ENCODE measurements at regions not wholly inside any gene's neighbourhood (a gene's known extent, or its start where the extent isn't known, plus 50 kb on each side); places are given as distances from the start of the nearest gene placed in this dataset.
"Not testable (repeated sequence)": the region's sequence is repeated elsewhere in the genome, so short reads cannot be mapped to it uniquely, and the experiment has no call there.

DNA sequence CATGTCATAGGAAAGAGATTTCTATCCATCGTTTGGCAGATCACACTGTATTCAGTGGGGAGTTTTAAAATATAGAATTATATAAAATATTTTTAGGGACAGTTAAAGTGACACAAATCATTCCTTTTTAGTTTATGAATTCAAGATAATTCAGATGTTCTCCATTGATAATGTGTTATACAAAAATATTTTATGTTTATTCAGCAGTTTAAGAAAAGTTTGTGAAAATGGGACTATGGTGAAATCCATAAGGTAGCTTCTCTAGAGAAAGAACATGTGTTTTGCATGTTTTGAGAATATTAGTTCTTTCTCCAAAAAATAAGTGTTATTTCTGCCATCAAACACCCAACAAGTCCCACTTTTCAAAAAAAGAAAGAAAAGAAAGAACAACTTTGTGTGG, 122.9 kb downstream of the EMB start:
- H3K4me3 ChIP-seq (ENCODE audit: low read length): no peak overlapping the region
- H3K36me3 ChIP-seq (ENCODE audit: insufficient read depth, low read length): no peaks in the 10 kb centered on the region
- H3K27ac ChIP-seq (ENCODE audit: low read length): no peak overlapping the region
- H3F3A ChIP-seq (ENCODE audit: insufficient read depth, low read length, poor library complexity, severe bottlenecking): no peaks in the 10 kb centered on the region
- H4K20me1 ChIP-seq (ENCODE audit: insufficient read depth): no peaks in the 10 kb centered on the region
- peaks cover 9% of the 10 kb centered on the region for H3K9me3 ChIP-seq (ENCODE audit: low read length)
- H3K79me2 ChIP-seq (replicated peaks; ENCODE audit: insufficient read depth, low read length): no peaks in the 10 kb centered on the region
- TF ChIP-seq RAD21 (conservative IDR thresholded peaks at IDR 0.05): no peak
- no peak for TF ChIP-seq POLR2AphosphoS5 (IDR thresholded peaks at IDR 0.05)
- no peak for TF ChIP-seq SMC3 (conservative IDR thresholded peaks at IDR 0.05; ENCODE audit: poor library complexity)
- TF ChIP-seq EP300 (conservative IDR thresholded peaks at IDR 0.05; ENCODE audit: poor library complexity, severe bottlenecking): no peak
- no peak for TF ChIP-seq MXI1 (conservative IDR thresholded peaks at IDR 0.05; ENCODE audit: poor library complexity, severe bottlenecking)
- no peak for TF ChIP-seq EZH2 (IDR thresholded peaks at IDR 0.05; ENCODE audit: borderline replicate concordance, insufficient read depth, low read length, poor library complexity, severe bottlenecking)
- no peaks in the 10 kb centered on the region for H3K9me2 ChIP-seq (ENCODE audit: insufficient read depth, low read length)
- H2AFZ ChIP-seq (ENCODE audit: low read depth, low read length): no peak overlapping the region
- H3K4me2 ChIP-seq (ENCODE audit: low read length): no peak overlapping the region
- H3K9ac ChIP-seq (ENCODE audit: low read length): no peak overlapping the region
- H3K27me3 ChIP-seq (ENCODE audit: insufficient read depth, low read depth, low read length): no peaks in the 10 kb centered on the region

DNA sequence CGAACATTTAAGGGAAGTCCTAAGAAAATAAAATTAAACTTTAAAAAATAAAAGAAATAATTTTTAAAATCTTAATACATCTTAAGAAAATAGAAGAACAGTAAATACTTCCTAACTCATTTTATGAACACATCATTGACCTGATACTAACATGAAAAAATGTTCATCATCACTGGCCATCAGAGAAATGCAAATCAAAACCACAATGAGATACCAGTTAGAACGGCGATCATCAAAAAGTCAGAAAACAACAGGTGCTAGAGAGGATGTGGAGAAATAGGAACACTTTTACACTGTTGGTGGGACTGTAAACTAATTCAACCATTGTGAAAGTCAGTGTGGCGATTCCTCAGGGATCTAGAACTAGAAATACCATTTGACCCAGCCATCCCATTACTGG, 134.6 kb downstream of the EMB start:
- H3K27ac ChIP-seq (ENCODE audit: low read length); H3F3A ChIP-seq (ENCODE audit: insufficient read depth, low read length, poor library complexity, severe bottlenecking); H3K27me3 ChIP-seq (ENCODE audit: insufficient read depth, low read depth, low read length); H3K36me3 ChIP-seq (ENCODE audit: insufficient read depth, low read length); H3K4me2 ChIP-seq (ENCODE audit: low read length); H3K9me2 ChIP-seq (ENCODE audit: insufficient read depth, low read length); H3K9ac ChIP-seq (ENCODE audit: low read length); H4K20me1 ChIP-seq (ENCODE audit: insufficient read depth); H2AFZ ChIP-seq (ENCODE audit: low read depth, low read length); H3K79me2 ChIP-seq (replicated peaks; ENCODE audit: insufficient read depth, low read length); H3K4me3 ChIP-seq (ENCODE audit: low read length); H3K9me3 ChIP-seq (ENCODE audit: low read length): not testable (repeated sequence)

DNA sequence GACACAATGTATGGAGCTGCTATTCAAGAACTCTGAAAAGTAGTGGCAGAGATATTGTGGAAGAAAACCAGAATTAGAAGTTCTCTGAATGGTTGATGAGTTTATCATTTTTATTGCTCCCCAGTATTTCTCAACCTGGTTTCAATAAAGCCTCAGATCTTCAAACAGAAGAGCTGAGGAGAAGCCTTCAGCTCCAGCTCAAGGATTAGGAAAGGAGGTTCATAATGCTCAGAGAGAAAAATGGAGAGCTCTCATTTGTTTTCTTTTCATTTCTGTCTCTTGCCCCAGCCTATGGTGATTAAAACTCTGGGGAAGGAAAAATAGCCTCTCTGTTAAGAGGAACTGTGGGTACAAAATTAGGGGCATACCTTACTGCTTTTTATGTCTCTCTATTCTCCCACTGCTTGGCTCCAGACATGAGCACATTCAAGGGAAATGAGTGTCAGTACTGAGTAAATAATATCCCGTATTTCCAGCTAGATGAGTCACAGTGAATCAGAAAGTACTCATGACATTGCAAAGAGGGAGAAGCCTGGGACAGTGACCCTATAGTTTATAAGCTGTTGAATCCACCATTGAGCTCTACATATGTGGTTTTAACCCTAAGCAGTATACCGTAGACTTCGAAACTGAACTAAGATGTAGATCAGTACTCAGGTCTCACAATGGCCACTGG, 138.1 kb downstream of the EMB start:
- no peak overlapping the region for H3K27ac ChIP-seq (ENCODE audit: low read length)
- H3K27me3 ChIP-seq (ENCODE audit: insufficient read depth, low read depth, low read length): no peaks in the 10 kb centered on the region
- H3F3A ChIP-seq (ENCODE audit: insufficient read depth, low read length, poor library complexity, severe bottlenecking): no peaks in the 10 kb centered on the region
- no peak overlapping the region for H2AFZ ChIP-seq (ENCODE audit: low read depth, low read length)
- H3K79me2 ChIP-seq (replicated peaks; ENCODE audit: insufficient read depth, low read length): no peaks in the 10 kb centered on the region
- no peaks in the 10 kb centered on the region for H3K9me2 ChIP-seq (ENCODE audit: insufficient read depth, low read length)
- TF ChIP-seq EZH2 (IDR thresholded peaks at IDR 0.05; ENCODE audit: borderline replicate concordance, insufficient read depth, low read length, poor library complexity, severe bottlenecking) (no peak), POLR2AphosphoS5 (IDR thresholded peaks at IDR 0.05) (no peak), EP300 (conservative IDR thresholded peaks at IDR 0.05; ENCODE audit: poor library complexity, severe bottlenecking) (no peak), SMC3 (conservative IDR thresholded peaks at IDR 0.05; ENCODE audit: poor library complexity) (no peak)
- TF ChIP-seq, protein P1, sequence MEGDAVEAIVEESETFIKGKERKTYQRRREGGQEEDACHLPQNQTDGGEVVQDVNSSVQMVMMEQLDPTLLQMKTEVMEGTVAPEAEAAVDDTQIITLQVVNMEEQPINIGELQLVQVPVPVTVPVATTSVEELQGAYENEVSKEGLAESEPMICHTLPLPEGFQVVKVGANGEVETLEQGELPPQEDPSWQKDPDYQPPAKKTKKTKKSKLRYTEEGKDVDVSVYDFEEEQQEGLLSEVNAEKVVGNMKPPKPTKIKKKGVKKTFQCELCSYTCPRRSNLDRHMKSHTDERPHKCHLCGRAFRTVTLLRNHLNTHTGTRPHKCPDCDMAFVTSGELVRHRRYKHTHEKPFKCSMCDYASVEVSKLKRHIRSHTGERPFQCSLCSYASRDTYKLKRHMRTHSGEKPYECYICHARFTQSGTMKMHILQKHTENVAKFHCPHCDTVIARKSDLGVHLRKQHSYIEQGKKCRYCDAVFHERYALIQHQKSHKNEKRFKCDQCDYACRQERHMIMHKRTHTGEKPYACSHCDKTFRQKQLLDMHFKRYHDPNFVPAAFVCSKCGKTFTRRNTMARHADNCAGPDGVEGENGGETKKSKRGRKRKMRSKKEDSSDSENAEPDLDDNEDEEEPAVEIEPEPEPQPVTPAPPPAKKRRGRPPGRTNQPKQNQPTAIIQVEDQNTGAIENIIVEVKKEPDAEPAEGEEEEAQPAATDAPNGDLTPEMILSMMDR (IDR thresholded peaks at IDR 0.05; ENCODE audit: poor library complexity, severe bottlenecking): no peak
- TF ChIP-seq, protein P2, sequence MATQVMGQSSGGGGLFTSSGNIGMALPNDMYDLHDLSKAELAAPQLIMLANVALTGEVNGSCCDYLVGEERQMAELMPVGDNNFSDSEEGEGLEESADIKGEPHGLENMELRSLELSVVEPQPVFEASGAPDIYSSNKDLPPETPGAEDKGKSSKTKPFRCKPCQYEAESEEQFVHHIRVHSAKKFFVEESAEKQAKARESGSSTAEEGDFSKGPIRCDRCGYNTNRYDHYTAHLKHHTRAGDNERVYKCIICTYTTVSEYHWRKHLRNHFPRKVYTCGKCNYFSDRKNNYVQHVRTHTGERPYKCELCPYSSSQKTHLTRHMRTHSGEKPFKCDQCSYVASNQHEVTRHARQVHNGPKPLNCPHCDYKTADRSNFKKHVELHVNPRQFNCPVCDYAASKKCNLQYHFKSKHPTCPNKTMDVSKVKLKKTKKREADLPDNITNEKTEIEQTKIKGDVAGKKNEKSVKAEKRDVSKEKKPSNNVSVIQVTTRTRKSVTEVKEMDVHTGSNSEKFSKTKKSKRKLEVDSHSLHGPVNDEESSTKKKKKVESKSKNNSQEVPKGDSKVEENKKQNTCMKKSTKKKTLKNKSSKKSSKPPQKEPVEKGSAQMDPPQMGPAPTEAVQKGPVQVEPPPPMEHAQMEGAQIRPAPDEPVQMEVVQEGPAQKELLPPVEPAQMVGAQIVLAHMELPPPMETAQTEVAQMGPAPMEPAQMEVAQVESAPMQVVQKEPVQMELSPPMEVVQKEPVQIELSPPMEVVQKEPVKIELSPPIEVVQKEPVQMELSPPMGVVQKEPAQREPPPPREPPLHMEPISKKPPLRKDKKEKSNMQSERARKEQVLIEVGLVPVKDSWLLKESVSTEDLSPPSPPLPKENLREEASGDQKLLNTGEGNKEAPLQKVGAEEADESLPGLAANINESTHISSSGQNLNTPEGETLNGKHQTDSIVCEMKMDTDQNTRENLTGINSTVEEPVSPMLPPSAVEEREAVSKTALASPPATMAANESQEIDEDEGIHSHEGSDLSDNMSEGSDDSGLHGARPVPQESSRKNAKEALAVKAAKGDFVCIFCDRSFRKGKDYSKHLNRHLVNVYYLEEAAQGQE (IDR thresholded peaks at IDR 0.05; ENCODE audit: borderline replicate concordance): no peak
- H3K4me3 ChIP-seq (ENCODE audit: low read length): no peak overlapping the region
- H3K36me3 ChIP-seq (ENCODE audit: insufficient read depth, low read length): no peaks in the 10 kb centered on the region
- H3K9me3 ChIP-seq (ENCODE audit: low read length): no peaks in the 10 kb centered on the region
- H4K20me1 ChIP-seq (ENCODE audit: insufficient read depth): no peaks in the 10 kb centered on the region
- H3K4me2 ChIP-seq (ENCODE audit: low read length): no peak overlapping the region
- no peak overlapping the region for H3K9ac ChIP-seq (ENCODE audit: low read length)

All from neural cell (in vitro differentiated cells).